H9 (cell line): ENCODE measurements at regions not wholly inside any gene's neighbourhood (a gene's known extent, or its start where the extent isn't known, plus 50 kb on each side); places are given as distances from the start of the nearest gene placed in this dataset.

Source experiments
- DNase-seq: peaks from one replicate; pipeline ENCODE4 v3.0.0-alpha.2; 2017
- H2AFZ ChIP-seq: one replicate; pipeline ENCODE4 v1.6.1; 2013; ENCODE audit warnings: mild to moderate bottlenecking, low read length, control low read depth, moderate library complexity
- H2AK5ac ChIP-seq: 2 replicates; pipeline ENCODE4 v1.6.1; 2013; ENCODE audit warnings: low read length, control low read depth, mixed read lengths; ENCODE audit not compliant: insufficient read length
- H2BK120ac ChIP-seq: one replicate; pipeline ENCODE4 v1.6.1; 2013; ENCODE audit warnings: low read depth, mild to moderate bottlenecking, low read length, control low read depth, inconsistent platforms; ENCODE audit not compliant: poor library complexity, severe bottlenecking
- H2BK12ac ChIP-seq: 2 replicates; pipeline ENCODE4 v1.6.1; 2013; ENCODE audit warnings: low read length, control low read depth, mixed read lengths, low read depth; ENCODE audit not compliant: insufficient read length
- H2BK15ac ChIP-seq: 2 replicates; pipeline ENCODE4 v1.6.1; 2013; ENCODE audit warnings: low read depth, low read length, control low read depth
- H2BK20ac ChIP-seq: one replicate; pipeline ENCODE4 v1.6.1; 2013; ENCODE audit warnings: low read depth, mild to moderate bottlenecking, low read length, control low read depth, inconsistent platforms; ENCODE audit not compliant: poor library complexity, severe bottlenecking
- H2BK5ac ChIP-seq: 2 replicates; pipeline ENCODE4 v1.6.1; 2013; ENCODE audit warnings: low read length, control low read depth, mixed read lengths; ENCODE audit not compliant: insufficient read length
- H3K14ac ChIP-seq: 2 replicates; pipeline ENCODE4 v1.6.1; 2013; ENCODE audit warnings: low read length, control low read depth; ENCODE audit not compliant: insufficient read depth
- H3K18ac ChIP-seq: 2 replicates; pipeline ENCODE4 v1.6.1; 2013; ENCODE audit warnings: low read depth, mild to moderate bottlenecking, mixed read lengths, low read length, control low read depth; ENCODE audit not compliant: insufficient read length
- H3K23ac ChIP-seq: 2 replicates; pipeline ENCODE4 v1.6.1; 2013; ENCODE audit warnings: low read length, control low read depth, mixed read lengths, low read depth; ENCODE audit not compliant: insufficient read length
- H3K23me2 ChIP-seq: 2 replicates; pipeline ENCODE4 v1.6.1; 2013; ENCODE audit warnings: low read depth, mild to moderate bottlenecking, mixed read lengths, low read length, control low read depth; ENCODE audit not compliant: insufficient read length, poor library complexity, severe bottlenecking
- H3K27ac ChIP-seq: 2 replicates; pipeline ENCODE4 v1.5.1; 2013; ENCODE audit warnings: low read length, control low read depth, mixed read lengths, low read depth; ENCODE audit not compliant: insufficient read length
- H3K27me3 ChIP-seq: 2 replicates; pipeline ENCODE4 v1.6.1; 2013; ENCODE audit warnings: low read length, control low read depth, inconsistent platforms; ENCODE audit not compliant: insufficient read depth
- H3K4ac ChIP-seq: 2 replicates; pipeline ENCODE4 v1.6.1; 2013; ENCODE audit warnings: low read depth, mild to moderate bottlenecking, control low read depth, inconsistent platforms, low read length, moderate library complexity
- H3K4me1 ChIP-seq: 2 replicates; pipeline ENCODE4 v1.6.1; 2013; ENCODE audit warnings: low read length, control low read depth, inconsistent platforms; ENCODE audit not compliant: insufficient read depth
- H3K4me2 ChIP-seq: 2 replicates; pipeline ENCODE4 v1.6.1; 2013; ENCODE audit warnings: low read length, control low read depth, mixed read lengths; ENCODE audit not compliant: insufficient read length, insufficient read depth
- H3K56ac ChIP-seq: 2 replicates; pipeline ENCODE4 v1.6.1; 2013; ENCODE audit warnings: low read depth, mild to moderate bottlenecking, mixed read lengths, low read length, control low read depth; ENCODE audit not compliant: insufficient read length
- H3K79me1 ChIP-seq: 2 replicates; pipeline ENCODE4 v1.6.1; 2013; ENCODE audit warnings: low read depth, mild to moderate bottlenecking, moderate library complexity, low read length, control low read depth, inconsistent platforms; ENCODE audit not compliant: insufficient read depth, poor library complexity, severe bottlenecking
- H3K79me2 ChIP-seq: 2 replicates; pipeline ENCODE4 v1.6.1; 2013; ENCODE audit warnings: low read length, control low read depth, inconsistent platforms; ENCODE audit not compliant: insufficient read depth
- H3K9ac ChIP-seq: 2 replicates; pipeline ENCODE4 v1.6.1; 2013; ENCODE audit warnings: low read length, control low read depth, mixed read lengths; ENCODE audit not compliant: insufficient read length; ENCODE audit errors: extremely low read depth
- H3K9me3 ChIP-seq: one replicate; pipeline ENCODE4 v1.6.1; 2013; ENCODE audit warnings: low read depth, low read length, inconsistent platforms; ENCODE audit not compliant: control insufficient read depth
- H3T11ph ChIP-seq: one replicate; pipeline ENCODE4 v1.6.1; 2013; ENCODE audit warnings: mild to moderate bottlenecking, low read length, control low read depth, inconsistent platforms
- H4K20me1 ChIP-seq: one replicate; pipeline ENCODE4 v1.6.1; 2013; ENCODE audit not compliant: control insufficient read depth, insufficient read length, insufficient read depth
- H4K5ac ChIP-seq: 2 replicates; pipeline ENCODE4 v1.6.1; 2013; ENCODE audit warnings: low read depth, mild to moderate bottlenecking, mixed read lengths, low read length, control low read depth; ENCODE audit not compliant: insufficient read length
- H4K8ac ChIP-seq: replicated peaks from 2 replicates; pipeline ENCODE4 v1.6.1; 2013; ENCODE audit warnings: low read length, control low read depth, mixed read lengths, low read depth; ENCODE audit not compliant: insufficient read length
- H4K91ac ChIP-seq: 2 replicates; pipeline ENCODE4 v1.6.1; 2013; ENCODE audit warnings: low read depth, mild to moderate bottlenecking, moderate library complexity, mixed read lengths, low read length, control low read depth; ENCODE audit not compliant: insufficient read length
- H3K27ac Mint-ChIP-seq, 3 experiments: 2 replicates in 2 of 3; 3 replicates in 1 of 3; pipeline ENCODE4 v1.8.0; 2020 to 2021; ENCODE audit warnings: mixed read lengths in 3 of 3, mild to moderate bottlenecking in 1 of 3, moderate library complexity in 1 of 3
- H3K27me3 Mint-ChIP-seq: 2 replicates; pipeline ENCODE4 v1.8.0; 2021; ENCODE audit warnings: low read depth, mild to moderate bottlenecking, moderate library complexity, mixed read lengths
- H3K36me3 Mint-ChIP-seq, 3 experiments: 2 replicates in 2 of 3; 3 replicates in 1 of 3; pipeline ENCODE4 v1.8.0; 2020 to 2021; ENCODE audit warnings: low read depth in 3 of 3, mixed read lengths in 3 of 3; ENCODE audit not compliant: insufficient read depth in 1 of 3
- H3K4me1 Mint-ChIP-seq, 2 experiments: 2 replicates each; pipeline ENCODE4 v1.8.0; 2020; ENCODE audit warnings: mixed read lengths in 2 of 2
- H3K4me3 Mint-ChIP-seq, 2 experiments: 2 replicates in 1 of 2; 3 replicates in 1 of 2; pipeline ENCODE4 v1.8.0; 2020 to 2021; ENCODE audit warnings: mild to moderate bottlenecking in 2 of 2, mixed read lengths in 2 of 2, moderate library complexity in 1 of 2
- H3K9me3 Mint-ChIP-seq, 2 experiments: 2 replicates in 1 of 2; 3 replicates in 1 of 2; pipeline ENCODE4 v1.8.0; 2020; ENCODE audit warnings: mild to moderate bottlenecking in 2 of 2, mixed read lengths in 2 of 2, moderate library complexity in 1 of 2
- WGBS: extraction: QIAGEN DNeasy Blood & Tissue Kit; methylation state at CpG from one replicate; pipeline ENCODE4 v1.1.7; 2013; ENCODE audit warnings: missing lambda C conversion rate, low lambda C conversion rate, mixed read lengths; ENCODE audit not compliant: insufficient read length; ENCODE audit errors: extremely low coverage; 5-methylcytosine and 5-hydroxymethylcytosine counted together
- TF ChIP-seq, protein P1 (sequence below): fragments of 200-600 bp; sonication (generic); conservative IDR thresholded peaks from 3 replicates; pipeline ENCODE4 v1.8.0; 2021; ENCODE audit warnings: antibody characterized with exemption, mild to moderate bottlenecking

DNA sequence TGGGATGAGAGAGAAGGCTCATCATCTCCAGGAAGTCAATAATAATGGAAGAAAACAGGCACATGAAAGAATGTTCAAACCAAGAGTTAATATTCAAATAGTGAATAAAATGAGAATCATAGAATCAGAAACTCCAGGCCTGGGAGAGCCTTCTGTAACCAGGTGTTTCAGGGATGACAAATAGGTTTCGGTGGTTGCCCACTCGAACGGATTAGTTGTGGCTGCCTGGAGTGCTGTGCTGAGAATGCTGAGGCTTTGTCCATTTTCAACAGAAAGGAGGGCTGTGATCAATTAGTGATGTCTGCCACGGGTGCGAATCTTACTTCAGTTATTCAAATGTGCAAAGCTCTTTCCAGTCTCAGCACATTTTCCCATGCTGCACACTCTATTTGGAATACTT lies 227.3 kb downstream of the INSIG2 start:
- no peaks in the 10 kb centered on the region for H3K9me3 ChIP-seq
- no peak overlapping the region for H3K56ac ChIP-seq
- no peak overlapping the region for H2BK15ac ChIP-seq
- H2BK20ac ChIP-seq = no peak overlapping the region
- TF ChIP-seq, protein P1, sequence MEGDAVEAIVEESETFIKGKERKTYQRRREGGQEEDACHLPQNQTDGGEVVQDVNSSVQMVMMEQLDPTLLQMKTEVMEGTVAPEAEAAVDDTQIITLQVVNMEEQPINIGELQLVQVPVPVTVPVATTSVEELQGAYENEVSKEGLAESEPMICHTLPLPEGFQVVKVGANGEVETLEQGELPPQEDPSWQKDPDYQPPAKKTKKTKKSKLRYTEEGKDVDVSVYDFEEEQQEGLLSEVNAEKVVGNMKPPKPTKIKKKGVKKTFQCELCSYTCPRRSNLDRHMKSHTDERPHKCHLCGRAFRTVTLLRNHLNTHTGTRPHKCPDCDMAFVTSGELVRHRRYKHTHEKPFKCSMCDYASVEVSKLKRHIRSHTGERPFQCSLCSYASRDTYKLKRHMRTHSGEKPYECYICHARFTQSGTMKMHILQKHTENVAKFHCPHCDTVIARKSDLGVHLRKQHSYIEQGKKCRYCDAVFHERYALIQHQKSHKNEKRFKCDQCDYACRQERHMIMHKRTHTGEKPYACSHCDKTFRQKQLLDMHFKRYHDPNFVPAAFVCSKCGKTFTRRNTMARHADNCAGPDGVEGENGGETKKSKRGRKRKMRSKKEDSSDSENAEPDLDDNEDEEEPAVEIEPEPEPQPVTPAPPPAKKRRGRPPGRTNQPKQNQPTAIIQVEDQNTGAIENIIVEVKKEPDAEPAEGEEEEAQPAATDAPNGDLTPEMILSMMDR = no peak
- no peak overlapping the region for H3K9ac ChIP-seq
- H2AK5ac ChIP-seq = no peak overlapping the region
- no peak overlapping the region for H3T11ph ChIP-seq
- Mint-ChIP-seq H3K4me1 (peaks cover 84 to 85% of the 10 kb centered on the region in 2 experiments), H3K36me3 (peaks cover 0 to 6% (median 0%) of the 10 kb centered on the region in 3 experiments; a peak in 2 of 7 replicates), H3K27ac (no peak overlapping the region), H3K9me3 (peaks cover 0 to 4% of the 10 kb centered on the region in 2 experiments; a peak in 1 of 5 replicates), H3K4me3 (no peak overlapping the region; a peak in 1 of 5 replicates), H3K27me3 (peaks cover 3% of the 10 kb centered on the region; the same call in 1 of the 2 replicates)
- H4K5ac ChIP-seq = no peak overlapping the region
- H2BK5ac ChIP-seq = no peak overlapping the region
- H2BK12ac ChIP-seq = no peak overlapping the region
- no peak overlapping the region for H4K91ac ChIP-seq
- H3K23me2 ChIP-seq = peaks cover 6% of the 10 kb centered on the region
- H3K18ac ChIP-seq = no peak overlapping the region
- no peak overlapping the region for H3K4me2 ChIP-seq
- no peaks in the 10 kb centered on the region for H3K79me2 ChIP-seq
- H2BK120ac ChIP-seq = no peak overlapping the region
- H4K8ac ChIP-seq = no peak overlapping the region
- no peaks in the 10 kb centered on the region for H3K27me3 ChIP-seq
- no peaks in the 10 kb centered on the region for H3K79me1 ChIP-seq
- H3K14ac ChIP-seq = no peak overlapping the region
- H3K4ac ChIP-seq = no peak overlapping the region
- H3K27ac ChIP-seq = no peak overlapping the region
- WGBS = no CpG with 5 or more reads among the region's 5 CpGs
- H3K4me1 ChIP-seq = peaks cover 17% of the 10 kb centered on the region
- no peak for DNase-seq
- no peaks in the 10 kb centered on the region for H4K20me1 ChIP-seq
- H3K23ac ChIP-seq = no peak overlapping the region
- no peak overlapping the region for H2AFZ ChIP-seq
